DOHH2 (cell line): ENCODE measurements at regions not wholly inside any gene's neighbourhood (a gene's known extent, or its start where the extent isn't known, plus 50 kb on each side); places are given as distances from the start of the nearest gene placed in this dataset.

ENCODE experiments used
- EZH2phosphoT487 ChIP-seq: fragments of 200-600 bp; sonication (generic); IDR thresholded peaks from 2 replicates; pipeline ENCODE4 v1.6.1; 2017; ENCODE audit warnings: borderline replicate concordance, mild to moderate bottlenecking, antibody characterized with exemption, low read length, moderate library complexity, mixed read lengths
- TF ChIP-seq, protein P1 (sequence below): fragments of 200-600 bp; sonication (generic); IDR thresholded peaks from one replicate; pipeline ENCODE4 v1.5.1; 2014; ENCODE audit warnings: antibody characterized with exemption, mild to moderate bottlenecking, low read depth, low read length; ENCODE audit not compliant: poor library complexity, severe bottlenecking

DNA sequence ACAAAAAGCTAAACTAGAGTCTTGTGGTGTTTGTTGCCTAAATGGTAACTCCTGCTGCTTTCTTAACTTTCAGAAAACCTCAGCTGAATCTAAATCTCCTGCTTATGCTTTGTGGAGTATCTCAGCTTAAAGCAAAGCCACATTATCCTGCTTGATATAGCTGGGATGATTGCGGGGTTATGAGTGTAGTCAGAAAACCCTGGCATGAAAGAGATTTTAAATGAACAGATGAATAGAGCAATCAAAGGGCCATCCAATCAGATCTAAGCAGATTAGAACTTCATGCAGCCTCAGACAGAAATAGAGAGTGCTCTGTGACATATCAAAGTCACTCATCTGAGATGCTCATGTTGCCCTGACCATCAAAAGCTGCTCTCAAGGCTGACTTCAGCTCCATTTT lies 305.5 kb downstream of the DMRT2 start:
- TF ChIP-seq, protein P1, sequence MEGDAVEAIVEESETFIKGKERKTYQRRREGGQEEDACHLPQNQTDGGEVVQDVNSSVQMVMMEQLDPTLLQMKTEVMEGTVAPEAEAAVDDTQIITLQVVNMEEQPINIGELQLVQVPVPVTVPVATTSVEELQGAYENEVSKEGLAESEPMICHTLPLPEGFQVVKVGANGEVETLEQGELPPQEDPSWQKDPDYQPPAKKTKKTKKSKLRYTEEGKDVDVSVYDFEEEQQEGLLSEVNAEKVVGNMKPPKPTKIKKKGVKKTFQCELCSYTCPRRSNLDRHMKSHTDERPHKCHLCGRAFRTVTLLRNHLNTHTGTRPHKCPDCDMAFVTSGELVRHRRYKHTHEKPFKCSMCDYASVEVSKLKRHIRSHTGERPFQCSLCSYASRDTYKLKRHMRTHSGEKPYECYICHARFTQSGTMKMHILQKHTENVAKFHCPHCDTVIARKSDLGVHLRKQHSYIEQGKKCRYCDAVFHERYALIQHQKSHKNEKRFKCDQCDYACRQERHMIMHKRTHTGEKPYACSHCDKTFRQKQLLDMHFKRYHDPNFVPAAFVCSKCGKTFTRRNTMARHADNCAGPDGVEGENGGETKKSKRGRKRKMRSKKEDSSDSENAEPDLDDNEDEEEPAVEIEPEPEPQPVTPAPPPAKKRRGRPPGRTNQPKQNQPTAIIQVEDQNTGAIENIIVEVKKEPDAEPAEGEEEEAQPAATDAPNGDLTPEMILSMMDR, result no peak
- no peak for TF ChIP-seq EZH2phosphoT487
